ENCODE measurements at regions not wholly inside any gene's neighbourhood (a gene's known extent, or its start where the extent isn't known, plus 50 kb on each side); places are given as distances from the start of the nearest gene placed in this dataset.
A peak's percentile ranks its signal among the peaks of the same experiment; 100 is the strongest.
"Not testable (repeated sequence)": the region's sequence is repeated elsewhere in the genome, so short reads cannot be mapped to it uniquely, and the experiment has no call there.

GRCh38 chr6:44044940-44045671 is 82.1 kb downstream of the MRPL14 start:
- no peaks in the 10 kb centered on the region for H3K36me3 ChIP-seq (replicated peaks)
- H3K4me1 ChIP-seq = peaks cover 8% of the 10 kb centered on the region; the same call in 1 of the 2 replicates
- H3K9me3 ChIP-seq = no peaks in the 10 kb centered on the region
- H3K27me3 ChIP-seq (ENCODE audit: low read depth) = no peaks in the 10 kb centered on the region
- no peak for DNase-seq (ENCODE audit: low spot score in 2 of 2)
- in situ Hi-C loops (cut with MboI; ENCODE audit: low sequenced_read_pairs) = no loop called here
- H3K4me3 ChIP-seq = no peak overlapping the region

GRCh38 chr6:44044154-44044539 is 83.1 kb downstream of the MRPL14 start:
- no peak for DNase-seq (ENCODE audit: low spot score in 2 of 2)
- no peaks in the 10 kb centered on the region for H3K27me3 ChIP-seq (ENCODE audit: low read depth)
- no peaks in the 10 kb centered on the region for H3K9me3 ChIP-seq
- H3K4me3 ChIP-seq = no peak overlapping the region
- in situ Hi-C loops (cut with MboI; ENCODE audit: low sequenced_read_pairs) = no loop called here
- H3K4me1 ChIP-seq = peaks cover 8% of the 10 kb centered on the region; the same call in 1 of the 2 replicates
- H3K36me3 ChIP-seq (replicated peaks) = no peaks in the 10 kb centered on the region

- H3K36me3 ChIP-seq (replicated peaks) = no peaks in the 10 kb centered on the region
- no peaks in the 10 kb centered on the region for H3K9me3 ChIP-seq
- DNase-seq (ENCODE audit: low spot score in 2 of 2) = peak in 1 of 2 experiments; percentile 40
- H3K27me3 ChIP-seq (ENCODE audit: low read depth) = no peaks in the 10 kb centered on the region
- peaks cover 8% of the 10 kb centered on the region; the same call in 1 of the 2 replicates for H3K4me1 ChIP-seq
- H3K4me3 ChIP-seq = no peak overlapping the region
- in situ Hi-C loops (cut with MboI; ENCODE audit: low sequenced_read_pairs) = no loop called here
These were observed 83.6 kb downstream of the MRPL14 start for GRCh38 chr6:44043479-44044153.

GRCh38 chr6:44042989-44043478 is 84.2 kb downstream of the MRPL14 start:
- peaks cover 8% of the 10 kb centered on the region; the same call in 1 of the 2 replicates for H3K4me1 ChIP-seq

GRCh38 chr6:44042261-44042988 is 84.8 kb downstream of the MRPL14 start:
- no peaks in the 10 kb centered on the region for H3K27me3 ChIP-seq (ENCODE audit: low read depth)
- in situ Hi-C loops (cut with MboI; ENCODE audit: low sequenced_read_pairs) = no loop called here
- no peaks in the 10 kb centered on the region for H3K36me3 ChIP-seq (replicated peaks)
- DNase-seq (ENCODE audit: low spot score in 2 of 2) = no peak
- H3K9me3 ChIP-seq = no peaks in the 10 kb centered on the region
- peaks cover 8% of the 10 kb centered on the region; the same call in 1 of the 2 replicates for H3K4me1 ChIP-seq
- no peak overlapping the region for H3K4me3 ChIP-seq

More at GRCh38 chr6:44042989-44043478, 84.2 kb downstream of the MRPL14 start:
- in situ Hi-C loops (cut with MboI; ENCODE audit: low sequenced_read_pairs) = no loop called here
- H3K4me3 ChIP-seq = no peak overlapping the region
- no peaks in the 10 kb centered on the region for H3K27me3 ChIP-seq (ENCODE audit: low read depth)
- no peak for DNase-seq (ENCODE audit: low spot score in 2 of 2)
- no peaks in the 10 kb centered on the region for H3K9me3 ChIP-seq
- no peaks in the 10 kb centered on the region for H3K36me3 ChIP-seq (replicated peaks)

- H3K9me3 ChIP-seq = no peaks in the 10 kb centered on the region
- in situ Hi-C loops (cut with MboI; ENCODE audit: low sequenced_read_pairs) = no loop called here
- DNase-seq (ENCODE audit: low spot score in 2 of 2) = no peak
These were observed 85.6 kb downstream of the MRPL14 start for GRCh38 chr6:44041461-44042260.

GRCh38 chr6:44040786-44041185 is 86.5 kb downstream of the MRPL14 start:
- H3K9me3 ChIP-seq = no peaks in the 10 kb centered on the region
- no peaks in the 10 kb centered on the region for H3K27me3 ChIP-seq (ENCODE audit: low read depth)
- in situ Hi-C loops (cut with MboI; ENCODE audit: low sequenced_read_pairs) = no loop called here
- no peak overlapping the region for H3K4me3 ChIP-seq
- H3K36me3 ChIP-seq (replicated peaks) = no peaks in the 10 kb centered on the region
- DNase-seq (ENCODE audit: low spot score in 2 of 2) = no peak
- peaks cover 8% of the 10 kb centered on the region; the same call in 1 of the 2 replicates for H3K4me1 ChIP-seq

More at GRCh38 chr6:44041461-44042260, 85.6 kb downstream of the MRPL14 start:
- Histone ChIP-seq H3K4me3 (no peak overlapping the region), H3K4me1 (peaks cover 8% of the 10 kb centered on the region; the same call in 1 of the 2 replicates), H3K36me3 (replicated peaks) (no peaks in the 10 kb centered on the region), H3K27me3 (ENCODE audit: low read depth) (no peaks in the 10 kb centered on the region)

GRCh38 chr6:44039839-44040350 is 87.4 kb downstream of the MRPL14 start:
- no peaks in the 10 kb centered on the region for H3K9me3 ChIP-seq
- no peaks in the 10 kb centered on the region for H3K36me3 ChIP-seq (replicated peaks)
- no peak overlapping the region for H3K4me3 ChIP-seq
- no peaks in the 10 kb centered on the region for H3K27me3 ChIP-seq (ENCODE audit: low read depth)
- peaks cover 8% of the 10 kb centered on the region; the same call in 1 of the 2 replicates for H3K4me1 ChIP-seq
- DNase-seq (ENCODE audit: low spot score in 2 of 2) = no peak
- in situ Hi-C loops (cut with MboI; ENCODE audit: low sequenced_read_pairs) = no loop called here

GRCh38 chr6:44039191-44039719 is 88.0 kb downstream of the MRPL14 start:
- no peaks in the 10 kb centered on the region for H3K27me3 ChIP-seq (ENCODE audit: low read depth)
- no peak overlapping the region for H3K4me3 ChIP-seq
- no peaks in the 10 kb centered on the region for H3K36me3 ChIP-seq (replicated peaks)
- no peak for DNase-seq (ENCODE audit: low spot score in 2 of 2)
- no peaks in the 10 kb centered on the region for H3K9me3 ChIP-seq
- H3K4me1 ChIP-seq = peaks cover 8% of the 10 kb centered on the region; the same call in 1 of the 2 replicates
- in situ Hi-C loops (cut with MboI; ENCODE audit: low sequenced_read_pairs) = no loop called here

- Histone ChIP-seq H3K9me3 (no peaks in the 10 kb centered on the region), H3K4me1 (peaks cover 4% of the 10 kb centered on the region; the same call in 1 of the 2 replicates), H3K27me3 (ENCODE audit: low read depth) (no peaks in the 10 kb centered on the region), H3K36me3 (replicated peaks) (no peaks in the 10 kb centered on the region), H3K4me3 (no peak overlapping the region)
- in situ Hi-C loops (cut with MboI; ENCODE audit: low sequenced_read_pairs) = no loop called here
- no peak for DNase-seq (ENCODE audit: low spot score in 2 of 2)
These were observed 88.6 kb downstream of the MRPL14 start for GRCh38 chr6:44038543-44039065.

GRCh38 chr6:44037847-44038542 is 89.3 kb downstream of the MRPL14 start:
- H3K36me3 ChIP-seq (replicated peaks) = no peaks in the 10 kb centered on the region
- in situ Hi-C loops (cut with MboI; ENCODE audit: low sequenced_read_pairs) = no loop called here
- H3K9me3 ChIP-seq = no peaks in the 10 kb centered on the region
- no peaks in the 10 kb centered on the region; the same call in 1 of the 2 replicates for H3K4me1 ChIP-seq
- no peaks in the 10 kb centered on the region for H3K27me3 ChIP-seq (ENCODE audit: low read depth)
- no peak for DNase-seq (ENCODE audit: low spot score in 2 of 2)
- no peak overlapping the region for H3K4me3 ChIP-seq

- DNase-seq (ENCODE audit: low spot score in 2 of 2); H3K4me1 ChIP-seq; H3K4me3 ChIP-seq; H3K27me3 ChIP-seq (ENCODE audit: low read depth); in situ Hi-C loops (cut with MboI; ENCODE audit: low sequenced_read_pairs); H3K9me3 ChIP-seq; H3K36me3 ChIP-seq (replicated peaks): not testable (repeated sequence)
These were observed 90.0 kb downstream of the MRPL14 start for GRCh38 chr6:44037276-44037675.

All from HAP-1 (cell line).